Esophagus squamous epithelium (tissue), 5 donors: ENCODE measurements at regions not wholly inside any gene's neighbourhood (a gene's known extent, or its start where the extent isn't known, plus 50 kb on each side); places are given as distances from the start of the nearest gene placed in this dataset.

ENCODE experiments used
- DNase-seq: peaks from one replicate; lab custom pipeline; 2025; lab: John Stamatoyannopoulos, UW
- H3K27ac ChIP-seq, 4 donors: fragments of 200-600 bp; sonication (generic); one replicate each; pipeline ENCODE4 v1.5.1; 2016 to 2019; ENCODE audit warnings: mild to moderate bottlenecking in 1 of 4
- H3K27me3 ChIP-seq, 4 donors: fragments of 200-600 bp; sonication (generic); 1 replicate in 3 of 4; 2 replicates in 1 of 4; pipeline versions ENCODE4 v1.5.1 to v1.6.0; 2017 to 2021; ENCODE audit warnings: antibody characterized with exemption in 1 of 4
- H3K36me3 ChIP-seq, 3 donors: fragments of 200-600 bp; sonication (generic); one replicate each; pipeline ENCODE4 v1.5.1; 2016 to 2019
- H3K4me1 ChIP-seq, 3 donors: fragments of 200-600 bp; sonication (generic); one replicate each; pipeline ENCODE4 v1.5.1; 2017 to 2019
- H3K4me3 ChIP-seq, 4 donors: fragments of 200-600 bp; sonication (generic); 1 replicate in 3 of 4; 2 replicates in 1 of 4; pipeline ENCODE4 v1.5.1; 2016 to 2019; ENCODE audit warnings: mild to moderate bottlenecking in 2 of 4, moderate library complexity in 1 of 4
- H3K9me3 ChIP-seq, 3 donors: fragments of 200-600 bp; sonication (generic); one replicate each; pipeline ENCODE4 v1.5.1; 2016 to 2019
- CTCF ChIP-seq, 6 experiments: fragments of 450-650 bp in 4 of 6; fragments of 200-600 bp in 2 of 6; sonication (generic) in 2 of 6; IDR thresholded peaks; one replicate each; pipeline ENCODE4 v1.5.1; 2016 to 2019; ENCODE audit warnings: antibody characterized with exemption in 6 of 6, mild to moderate bottlenecking in 4 of 6, moderate library complexity in 4 of 6
- POLR2A ChIP-seq, 4 donors: fragments of 450-650 bp; IDR thresholded peaks; one replicate each; pipeline ENCODE4 v1.6.1; 2017; ENCODE audit warnings: antibody characterized with exemption in 4 of 4, mild to moderate bottlenecking in 4 of 4, moderate library complexity in 3 of 4
- WGBS, 2 donors: methylation state at CpG; one replicate each; pipeline ENCODE4 v1.1.5; 2018; 5-methylcytosine and 5-hydroxymethylcytosine counted together
- intact Hi-C: fragments of 100-400 bp; cut with DNase I; formaldehyde crosslinking; loops from one replicate; pipeline ENCODE4 v1.15.0; 2022
- donor health status: DM: yes; HTN: yes; CAD: no.

- Histone ChIP-seq H3K4me3 (no peak overlapping the region), H3K27ac (no peak overlapping the region), H3K9me3 (no peaks in the 10 kb centered on the region), H3K36me3 (no peaks in the 10 kb centered on the region), H3K4me1 (no peaks in the 10 kb centered on the region), H3K27me3 (no peaks in the 10 kb centered on the region)
- TF ChIP-seq CTCF (IDR thresholded peaks at IDR 0.05) (no peak), POLR2A (IDR thresholded peaks at IDR 0.05) (no peak)
- DNase-seq = no peak
- intact Hi-C loops = no loop called here
- WGBS, 2 donors = 10 to 15% methylated on average over 1 of the region's 1 CpG
Measured at GRCh38 chr13:71148396-71148795, 718.6 kb downstream of the DACH1 start.

GRCh38 chr13:71144883-71145282 is 722.1 kb downstream of the DACH1 start:
- Histone ChIP-seq H3K4me3 (no peak overlapping the region), H3K4me1 (no peaks in the 10 kb centered on the region), H3K27me3 (no peaks in the 10 kb centered on the region), H3K36me3 (no peaks in the 10 kb centered on the region), H3K9me3 (no peaks in the 10 kb centered on the region), H3K27ac (no peak overlapping the region)
- TF ChIP-seq CTCF (IDR thresholded peaks at IDR 0.05) = no peak
- no peak for TF ChIP-seq POLR2A (IDR thresholded peaks at IDR 0.05)
- intact Hi-C loops = no loop called here
- no peak for DNase-seq
- WGBS, 2 donors = 83 to 93% methylated on average over 2 of the region's 2 CpGs

DNA sequence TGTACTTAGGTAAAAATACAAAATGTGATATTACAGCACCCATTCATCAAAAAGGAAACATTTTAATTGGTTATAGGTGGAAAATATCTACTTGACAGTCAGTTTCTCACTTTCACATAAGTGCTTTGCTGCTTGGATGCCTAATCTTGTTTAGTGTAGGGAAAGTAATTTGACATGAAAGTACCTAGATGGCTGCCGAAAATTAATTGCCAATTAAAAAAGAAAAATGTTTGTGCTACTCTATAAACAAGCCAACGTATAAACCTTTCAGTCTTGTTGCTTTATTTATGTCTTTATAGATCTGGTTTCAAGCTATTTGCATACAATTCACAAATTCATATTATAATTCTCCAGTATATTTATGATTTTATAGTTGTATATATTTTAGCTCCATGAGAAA is 729.9 kb downstream of the DACH1 start:
- WGBS, 2 donors = 46 to 47% methylated on average over 2 of the region's 2 CpGs
- H3K4me3 ChIP-seq = no peak overlapping the region
- H3K36me3 ChIP-seq = no peaks in the 10 kb centered on the region
- no peak overlapping the region for H3K27ac ChIP-seq
- TF ChIP-seq CTCF (IDR thresholded peaks at IDR 0.05) (no peak), POLR2A (IDR thresholded peaks at IDR 0.05) (no peak)
- H3K4me1 ChIP-seq = no peaks in the 10 kb centered on the region
- intact Hi-C loops = no loop called here
- H3K27me3 ChIP-seq = no peaks in the 10 kb centered on the region
- DNase-seq = no peak
- no peaks in the 10 kb centered on the region for H3K9me3 ChIP-seq

DNA sequence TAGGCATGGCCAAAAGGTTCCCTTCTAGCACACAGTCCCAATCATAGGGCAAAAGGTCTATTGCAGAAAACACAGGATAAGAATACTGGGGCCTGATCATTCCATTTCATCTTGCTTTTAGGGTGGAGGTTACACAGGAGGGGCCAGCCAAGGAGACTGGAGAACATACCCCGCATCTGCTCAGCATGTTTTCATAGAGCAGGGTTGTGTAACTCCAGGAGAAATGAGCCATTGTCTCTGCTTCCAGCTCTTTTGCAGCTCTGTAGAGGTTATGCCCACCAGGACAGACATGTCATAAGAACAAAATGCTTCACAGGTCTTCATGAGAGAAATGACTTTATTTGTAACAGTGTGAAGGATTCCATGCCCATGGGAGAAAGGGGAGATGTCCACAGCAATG is 742.8 kb downstream of the DACH1 start:
- intact Hi-C loops = no loop called here
- H3K36me3 ChIP-seq = no peaks in the 10 kb centered on the region
- no peak overlapping the region for H3K27ac ChIP-seq
- TF ChIP-seq CTCF (IDR thresholded peaks at IDR 0.05) = no peak
- TF ChIP-seq POLR2A (IDR thresholded peaks at IDR 0.05) = no peak
- no peaks in the 10 kb centered on the region for H3K4me1 ChIP-seq
- H3K4me3 ChIP-seq = no peak overlapping the region
- 67% methylated on average over 1 of the region's 1 CpG; no CpG with 5 or more reads in 1 of the 2 donors for WGBS, 2 donors
- H3K9me3 ChIP-seq = no peaks in the 10 kb centered on the region
- no peaks in the 10 kb centered on the region for H3K27me3 ChIP-seq
- no peak for DNase-seq

GRCh38 chr13:71118779-71119364 is 748.1 kb downstream of the DACH1 start:
- WGBS, 2 donors = 79 to 85% methylated on average over 6 of the region's 6 CpGs
- Histone ChIP-seq H3K27ac (no peak overlapping the region), H3K4me1 (no peaks in the 10 kb centered on the region), H3K36me3 (no peaks in the 10 kb centered on the region), H3K27me3 (no peaks in the 10 kb centered on the region), H3K9me3 (no peaks in the 10 kb centered on the region), H3K4me3 (no peak overlapping the region)
- no peak for DNase-seq
- TF ChIP-seq CTCF (IDR thresholded peaks at IDR 0.05) (no peak), POLR2A (IDR thresholded peaks at IDR 0.05) (no peak)
- intact Hi-C loops = no loop called here
